ENCODE measurements at regions not wholly inside any gene's neighbourhood (a gene's known extent, or its start where the extent isn't known, plus 50 kb on each side); places are given as distances from the start of the nearest gene placed in this dataset.
A peak's percentile ranks its signal among the peaks of the same experiment; 100 is the strongest.

- H3K27me3 ChIP-seq = no peaks in the 10 kb centered on the region
- no peaks in the 10 kb centered on the region for H3K9me3 ChIP-seq
- H3K4me3 ChIP-seq = no peak overlapping the region
- peak overlapping the region; percentile 61 to 72 for H3K27ac ChIP-seq
- peaks cover 0 to 90% (median 69%) of the 10 kb centered on the region in 4 donors for H3K4me1 ChIP-seq
- intact Hi-C loops (cut with DNase I; ENCODE audit: low total_unique reads) = loop anchor here (10.0 kb wide), 1 partner anchor 70 kb away; no protein-coding TSS in a partner anchor
- H3K36me3 ChIP-seq = no peaks in the 10 kb centered on the region
- no peak for TF ChIP-seq CTCF (IDR thresholded peaks at IDR 0.05)
- DNase-seq = no peak
Measured at GRCh38 chr13:44304433-44304725, 69.2 kb upstream of the SERP2 start.

- Histone ChIP-seq H3K27ac (peak overlapping the region; percentile 61 to 72), H3K27me3 (no peaks in the 10 kb centered on the region), H3K4me3 (no peak overlapping the region), H3K4me1 (peaks cover 0 to 97% (median 75%) of the 10 kb centered on the region in 4 donors), H3K9me3 (no peaks in the 10 kb centered on the region), H3K36me3 (no peaks in the 10 kb centered on the region)
- intact Hi-C loops (cut with DNase I; ENCODE audit: low total_unique reads) = loop anchor here (10.0 kb wide), 1 partner anchor 70 kb away; no protein-coding TSS in a partner anchor
- no peak for DNase-seq
- no peak for TF ChIP-seq CTCF (IDR thresholded peaks at IDR 0.05)
Measured at GRCh38 chr13:44305286-44305685, 68.3 kb upstream of the SERP2 start.

GRCh38 chr13:44305917-44306370 is 67.7 kb upstream of the SERP2 start:
- no peak overlapping the region for H3K4me3 ChIP-seq
- intact Hi-C loops (cut with DNase I; ENCODE audit: low total_unique reads) = loop anchor here (10.0 kb wide), 1 partner anchor 71 kb away; no protein-coding TSS in a partner anchor
- H3K27me3 ChIP-seq = no peaks in the 10 kb centered on the region
- H3K4me1 ChIP-seq = peaks cover 0 to 97% (median 72%) of the 10 kb centered on the region in 4 donors
- no peak for TF ChIP-seq CTCF (IDR thresholded peaks at IDR 0.05)
- H3K36me3 ChIP-seq = no peaks in the 10 kb centered on the region
- no peak for DNase-seq
- peak overlapping the region; percentile 61 to 72 for H3K27ac ChIP-seq
- H3K9me3 ChIP-seq = no peaks in the 10 kb centered on the region

GRCh38 chr13:44306371-44307192 is 67.0 kb upstream of the SERP2 start:
- peak overlapping the region; percentile 61 to 72 for H3K27ac ChIP-seq
- H3K27me3 ChIP-seq = no peaks in the 10 kb centered on the region
- DNase-seq = peak; percentile 28 to 86
- H3K4me1 ChIP-seq = peaks cover 0 to 96% (median 67%) of the 10 kb centered on the region in 4 donors
- H3K9me3 ChIP-seq = no peaks in the 10 kb centered on the region
- TF ChIP-seq CTCF (IDR thresholded peaks at IDR 0.05) = no peak
- H3K4me3 ChIP-seq = no peak overlapping the region
- no peaks in the 10 kb centered on the region for H3K36me3 ChIP-seq
- intact Hi-C loops (cut with DNase I; ENCODE audit: low total_unique reads) = loop anchor here (10.0 kb wide), 1 partner anchor 72 kb away; no protein-coding TSS in a partner anchor

GRCh38 chr13:44307255-44307654 is 66.4 kb upstream of the SERP2 start:
- Histone ChIP-seq H3K36me3 (no peaks in the 10 kb centered on the region), H3K27ac (peak overlapping the region; percentile 61 to 72), H3K9me3 (no peaks in the 10 kb centered on the region), H3K4me3 (no peak overlapping the region), H3K27me3 (no peaks in the 10 kb centered on the region), H3K4me1 (peaks cover 0 to 89% (median 61%) of the 10 kb centered on the region in 4 donors)
- TF ChIP-seq CTCF (IDR thresholded peaks at IDR 0.05) = no peak
- DNase-seq = no peak
- intact Hi-C loops (cut with DNase I; ENCODE audit: low total_unique reads) = loop anchor here (10.0 kb wide), 1 partner anchor 72 kb away; no protein-coding TSS in a partner anchor

All from tibial artery (tissue), 4 donors.